ENCODE measurements at regions not wholly inside any gene's neighbourhood (a gene's known extent, or its start where the extent isn't known, plus 50 kb on each side); places are given as distances from the start of the nearest gene placed in this dataset.
A peak's percentile ranks its signal among the peaks of the same experiment; 100 is the strongest.

DNA sequence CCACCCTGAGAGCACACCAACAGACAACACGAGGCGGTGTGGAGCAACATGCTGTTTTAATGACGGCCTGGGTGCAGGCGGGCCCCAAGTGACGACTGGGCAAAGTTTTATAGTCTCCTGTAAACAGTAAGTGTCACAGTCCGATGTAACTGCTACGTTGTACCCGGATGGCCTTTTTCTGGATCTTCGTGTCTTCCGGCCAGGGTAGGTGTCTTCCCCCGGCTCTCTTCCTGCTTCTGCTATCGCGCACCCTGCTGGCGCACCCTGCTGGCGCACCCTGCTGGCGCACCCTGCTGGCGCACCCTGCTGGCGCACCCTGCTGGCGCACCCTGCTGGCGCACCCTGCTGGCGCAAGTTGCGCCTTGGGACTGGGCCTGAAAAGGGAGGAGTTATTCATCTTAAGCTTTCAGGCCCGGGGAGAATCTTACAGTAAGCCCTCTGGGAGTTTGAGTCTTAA is 143.0 kb upstream of the TARS1 start:
- peaks cover 2% of the 10 kb centered on the region for H3K4me1 ChIP-seq (ENCODE audit: insufficient read depth)
- H3K27me3 ChIP-seq, result no peaks in the 10 kb centered on the region
- no peak for DNase-seq
- 92 to 96% (median 94%) methylated on average over 20 to 23 of the region's 23 CpGs for WGBS, 3 donors
- intact Hi-C loops (cut with DNase I), result no loop called here
- H3K27ac ChIP-seq, result no peak overlapping the region
- no peaks in the 10 kb centered on the region for H3K9me3 ChIP-seq
- no peak for TF ChIP-seq POLR2A (IDR thresholded peaks at IDR 0.05)
- TF ChIP-seq EP300 (IDR thresholded peaks at IDR 0.05), result no peak
- TF ChIP-seq, protein P1, sequence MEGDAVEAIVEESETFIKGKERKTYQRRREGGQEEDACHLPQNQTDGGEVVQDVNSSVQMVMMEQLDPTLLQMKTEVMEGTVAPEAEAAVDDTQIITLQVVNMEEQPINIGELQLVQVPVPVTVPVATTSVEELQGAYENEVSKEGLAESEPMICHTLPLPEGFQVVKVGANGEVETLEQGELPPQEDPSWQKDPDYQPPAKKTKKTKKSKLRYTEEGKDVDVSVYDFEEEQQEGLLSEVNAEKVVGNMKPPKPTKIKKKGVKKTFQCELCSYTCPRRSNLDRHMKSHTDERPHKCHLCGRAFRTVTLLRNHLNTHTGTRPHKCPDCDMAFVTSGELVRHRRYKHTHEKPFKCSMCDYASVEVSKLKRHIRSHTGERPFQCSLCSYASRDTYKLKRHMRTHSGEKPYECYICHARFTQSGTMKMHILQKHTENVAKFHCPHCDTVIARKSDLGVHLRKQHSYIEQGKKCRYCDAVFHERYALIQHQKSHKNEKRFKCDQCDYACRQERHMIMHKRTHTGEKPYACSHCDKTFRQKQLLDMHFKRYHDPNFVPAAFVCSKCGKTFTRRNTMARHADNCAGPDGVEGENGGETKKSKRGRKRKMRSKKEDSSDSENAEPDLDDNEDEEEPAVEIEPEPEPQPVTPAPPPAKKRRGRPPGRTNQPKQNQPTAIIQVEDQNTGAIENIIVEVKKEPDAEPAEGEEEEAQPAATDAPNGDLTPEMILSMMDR (IDR thresholded peaks at IDR 0.05), result no peak
- H3K4me3 ChIP-seq, result no peak overlapping the region
- no peaks in the 10 kb centered on the region for H3K36me3 ChIP-seq

DNA sequence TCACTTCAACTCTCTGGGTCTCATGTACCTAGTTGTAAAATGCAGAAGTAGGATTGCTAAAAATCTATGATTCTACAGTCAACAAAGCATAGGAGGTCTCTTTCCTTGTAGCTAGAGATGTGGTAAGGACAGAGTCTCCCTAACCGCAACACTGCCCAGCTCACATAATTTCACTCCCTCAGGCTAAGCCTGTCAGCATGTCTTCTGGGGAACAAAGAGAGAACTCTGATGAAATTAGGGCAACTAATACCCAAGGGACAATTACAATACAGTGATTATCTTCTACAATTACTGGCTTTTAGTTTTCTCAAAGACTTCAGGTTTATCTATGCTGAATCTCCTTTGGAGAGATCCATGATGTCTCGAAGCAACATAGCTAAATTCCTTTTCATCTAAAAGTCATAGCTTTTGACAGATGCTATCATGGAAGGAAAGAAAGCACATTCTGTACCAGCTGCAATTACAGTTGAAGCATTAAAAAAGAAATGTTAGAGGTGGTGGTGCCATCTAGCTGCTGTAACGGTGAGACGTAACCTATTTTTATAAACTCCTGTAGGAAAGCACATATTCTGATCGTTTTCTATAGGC is 141.1 kb upstream of the TARS1 start:
- no peaks in the 10 kb centered on the region for H3K9me3 ChIP-seq
- 11 to 15% (median 12%) methylated on average over 5 of the region's 5 CpGs for WGBS, 3 donors
- H3K4me3 ChIP-seq, result no peak overlapping the region
- no peaks in the 10 kb centered on the region for H3K27me3 ChIP-seq
- no peak for TF ChIP-seq POLR2A (IDR thresholded peaks at IDR 0.05)
- TF ChIP-seq, protein P1 (IDR thresholded peaks at IDR 0.05), result peak in 1 of 3 donors; percentile 28
- H3K27ac ChIP-seq, result no peak overlapping the region
- intact Hi-C loops (cut with DNase I), result no loop called here
- no peak for DNase-seq
- peaks cover 2% of the 10 kb centered on the region for H3K4me1 ChIP-seq (ENCODE audit: insufficient read depth)
- H3K36me3 ChIP-seq, result no peaks in the 10 kb centered on the region

DNA sequence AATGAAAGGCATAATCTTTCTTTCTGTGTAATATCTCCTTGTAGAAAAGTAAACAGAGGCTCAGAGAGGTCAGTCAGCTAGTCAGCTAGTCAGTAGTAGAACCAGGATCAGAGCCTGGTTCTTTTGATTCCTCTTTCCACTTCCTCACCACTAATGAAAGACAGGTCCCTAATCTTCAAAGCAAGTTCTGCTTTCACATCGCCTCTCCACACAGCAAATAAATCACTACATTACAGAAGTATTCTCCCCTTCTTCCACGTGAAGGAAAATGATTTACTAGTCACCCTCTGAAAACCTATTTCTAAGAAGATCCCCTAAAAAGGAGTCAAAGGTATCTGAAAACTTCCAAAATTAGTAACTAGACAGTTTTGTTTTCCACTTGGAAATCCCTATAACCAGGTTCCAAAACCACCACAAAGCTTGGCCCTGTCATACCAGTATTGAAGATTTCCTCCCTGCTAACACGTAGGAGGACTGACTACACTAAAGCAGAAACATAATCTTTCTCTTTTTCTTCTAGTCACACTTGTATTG is 140.5 kb upstream of the TARS1 start:
- intact Hi-C loops (cut with DNase I), result no loop called here
- H3K4me3 ChIP-seq, result no peak overlapping the region
- 6 to 10% (median 7%) methylated on average over 3 of the region's 3 CpGs for WGBS, 3 donors
- H3K36me3 ChIP-seq, result no peaks in the 10 kb centered on the region
- no peaks in the 10 kb centered on the region for H3K27me3 ChIP-seq
- H3K9me3 ChIP-seq, result no peaks in the 10 kb centered on the region
- TF ChIP-seq EP300 (IDR thresholded peaks at IDR 0.05) (no peak), POLR2A (IDR thresholded peaks at IDR 0.05) (no peak)
- TF ChIP-seq, protein P1 (IDR thresholded peaks at IDR 0.05), result no peak
- no peak for DNase-seq
- no peak overlapping the region for H3K27ac ChIP-seq
- H3K4me1 ChIP-seq (ENCODE audit: insufficient read depth), result peaks cover 2% of the 10 kb centered on the region

DNA sequence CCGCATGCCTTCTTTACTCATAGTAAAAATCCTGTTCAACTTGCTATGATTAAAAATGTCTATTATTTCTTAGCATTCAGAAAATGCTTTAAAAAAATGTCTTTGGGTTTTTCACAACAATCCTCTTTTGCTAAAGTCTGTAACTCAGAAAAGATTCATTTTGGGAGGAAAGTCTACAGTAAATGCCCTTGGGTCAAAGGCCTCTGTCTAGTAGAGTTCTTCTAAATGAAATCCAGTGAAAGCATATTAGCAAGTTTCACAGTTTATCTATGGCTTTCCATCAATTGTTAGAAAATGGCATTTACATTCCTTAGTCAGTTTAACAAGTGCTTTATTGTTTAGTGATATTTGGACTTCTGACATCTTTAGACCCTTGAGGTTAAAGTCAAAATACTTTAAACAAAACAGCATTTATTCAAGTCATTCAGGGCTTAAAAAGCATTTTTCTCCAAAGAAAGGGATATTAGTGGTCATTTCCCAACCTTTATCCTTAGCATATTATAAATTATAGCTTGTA is 137.1 kb upstream of the TARS1 start:
- intact Hi-C loops (cut with DNase I), result no loop called here
- no peaks in the 10 kb centered on the region for H3K27me3 ChIP-seq
- no peak for DNase-seq
- H3K4me1 ChIP-seq (ENCODE audit: insufficient read depth), result peaks cover 2% of the 10 kb centered on the region
- no peak for TF ChIP-seq POLR2A (IDR thresholded peaks at IDR 0.05)
- TF ChIP-seq, protein P1 (IDR thresholded peaks at IDR 0.05), result no peak
- TF ChIP-seq EP300 (IDR thresholded peaks at IDR 0.05), result no peak
- no peaks in the 10 kb centered on the region for H3K36me3 ChIP-seq
- 95 to 100% (median 97%) methylated on average over 1 of the region's 1 CpG for WGBS, 3 donors
- no peaks in the 10 kb centered on the region for H3K9me3 ChIP-seq
- no peak overlapping the region for H3K27ac ChIP-seq
- H3K4me3 ChIP-seq, result no peak overlapping the region

Measured in ovary (tissue), 7 donors.